IMR-90 (cell line): ENCODE measurements at regions not wholly inside any gene's neighbourhood (a gene's known extent, or its start where the extent isn't known, plus 50 kb on each side); places are given as distances from the start of the nearest gene placed in this dataset.

Experiments
- ATAC-seq: fragments of 200-7000 bp; cut with Tn5 transposase; 2 replicates; pipeline ENCODE4 v1.9.1; 2020; ENCODE audit warnings: low read depth, mild to moderate bottlenecking, moderate library complexity
- BruUV-seq: library from RNA; stranded (reverse); fragments of 400-500 nt; replicated peaks from 2 replicates; lab custom pipeline; 2021; lab: Mats Ljungman, UMichigan
- CTCF ChIA-PET: fragments of 300-600 bp; formaldehyde crosslinking; extraction: SDS; loops from one replicate; lab custom pipeline; 2021; ENCODE audit warnings: antibody characterized with exemption; lab: Yijun Ruan, JAX
- POLR2A ChIA-PET: fragments of 300-600 bp; sonication (Branson Sonifier 250); formaldehyde crosslinking; loops from one replicate; lab custom pipeline; 2022; ENCODE audit warnings: antibody characterized with exemption; ENCODE audit not compliant: unreplicated experiment; lab: Charles Lee
- DNase-seq: peaks from one replicate; pipeline ENCODE4 v3.0.0; 2013
- H2AFZ ChIP-seq: replicated peaks from 2 replicates; pipeline ENCODE3; 2013; ENCODE audit warnings: low read length, mild to moderate bottlenecking; ENCODE audit not compliant: poor library complexity
- H2AK5ac ChIP-seq: 2 replicates; pipeline ENCODE4 v1.6.1; 2013; ENCODE audit warnings: low read depth, low read length, inconsistent platforms
- H2AK9ac ChIP-seq: replicated peaks from 2 replicates; pipeline ENCODE3; 2013; ENCODE audit warnings: mild to moderate bottlenecking, low read depth, low read length, moderate library complexity; ENCODE audit not compliant: poor library complexity
- H2BK120ac ChIP-seq: 2 replicates; pipeline ENCODE4 v1.6.1; 2013; ENCODE audit warnings: low read depth, low read length, inconsistent platforms
- H2BK15ac ChIP-seq: 3 replicates; pipeline ENCODE4 v1.6.1; 2013; ENCODE audit warnings: low read depth, low read length, inconsistent platforms
- H2BK20ac ChIP-seq: 2 replicates; pipeline ENCODE4 v1.6.1; 2013; ENCODE audit warnings: low read depth, mild to moderate bottlenecking, inconsistent platforms, low read length, moderate library complexity
- H2BK5ac ChIP-seq: 2 replicates; pipeline ENCODE4 v1.6.1; 2013; ENCODE audit warnings: mild to moderate bottlenecking, low read depth, low read length, inconsistent platforms; ENCODE audit not compliant: poor library complexity, severe bottlenecking
- H3K14ac ChIP-seq: replicated peaks from 2 replicates; pipeline ENCODE4 v1.6.1; 2013; ENCODE audit warnings: low read depth, low read length, inconsistent platforms
- H3K18ac ChIP-seq: 2 replicates; pipeline ENCODE4 v1.6.1; 2013; ENCODE audit warnings: low read depth, low read length, control low read depth
- H3K23ac ChIP-seq: 2 replicates; pipeline ENCODE4 v1.6.1; 2013; ENCODE audit warnings: low read depth, low read length, inconsistent platforms
- H3K27ac ChIP-seq: 2 replicates; pipeline ENCODE4 v1.5.1; 2013; ENCODE audit warnings: mild to moderate bottlenecking, control low read depth, low read length; ENCODE audit not compliant: insufficient read depth
- H3K27me3 ChIP-seq: 2 replicates; pipeline ENCODE4 v1.6.1; 2013; ENCODE audit warnings: low read length; ENCODE audit not compliant: control insufficient read depth, insufficient read depth
- H3K36me3 ChIP-seq: 2 replicates; pipeline ENCODE4 v1.6.1; 2013; ENCODE audit warnings: low read length, mixed read lengths; ENCODE audit not compliant: control insufficient read depth, insufficient read depth
- H3K4ac ChIP-seq: 2 replicates; pipeline ENCODE4 v1.6.1; 2013; ENCODE audit warnings: low read depth, low read length, inconsistent platforms
- H3K4me1 ChIP-seq: 2 replicates; pipeline ENCODE4 v1.6.1; 2013; ENCODE audit warnings: low read length, mixed read lengths; ENCODE audit not compliant: control insufficient read depth, insufficient read depth
- H3K4me2 ChIP-seq: 2 replicates; pipeline ENCODE4 v1.6.1; 2013; ENCODE audit warnings: low read depth, mild to moderate bottlenecking, control low read depth, low read length, moderate library complexity
- H3K4me3 ChIP-seq: 2 replicates; pipeline ENCODE4 v1.5.1; 2013; ENCODE audit warnings: low read depth, mild to moderate bottlenecking, control low read depth, low read length, moderate library complexity; ENCODE audit not compliant: insufficient read depth
- H3K56ac ChIP-seq: 2 replicates; pipeline ENCODE4 v1.6.1; 2013; ENCODE audit warnings: low read length, inconsistent platforms; ENCODE audit not compliant: insufficient read depth; ENCODE audit errors: extremely low read depth
- H3K79me1 ChIP-seq, 2 experiments: 2 replicates each; pipeline ENCODE4 v1.6.1; 2013; ENCODE audit warnings: low read length in 2 of 2, inconsistent platforms in 1 of 2, low read depth in 1 of 2
- H3K9ac ChIP-seq: 2 replicates; pipeline ENCODE4 v1.6.1; 2013; ENCODE audit warnings: low read depth, low read length, control low read depth
- H3K9me1 ChIP-seq: 2 replicates; pipeline ENCODE4 v1.6.1; 2013; ENCODE audit warnings: low read length, inconsistent platforms; ENCODE audit not compliant: insufficient read depth
- H3K9me3 ChIP-seq: 2 replicates; pipeline ENCODE4 v1.6.1; 2013; ENCODE audit warnings: low read length; ENCODE audit not compliant: control insufficient read depth, insufficient read depth
- H4K20me1 ChIP-seq: 2 replicates; pipeline ENCODE4 v1.6.1; 2013; ENCODE audit warnings: low read length, inconsistent platforms; ENCODE audit not compliant: insufficient read depth
- H4K5ac ChIP-seq: 2 replicates; pipeline ENCODE4 v1.6.1; 2013; ENCODE audit warnings: mild to moderate bottlenecking, low read depth, low read length, control low read depth
- H4K8ac ChIP-seq, 2 experiments: 2 replicates each; pipeline ENCODE4 v1.6.1; 2013; ENCODE audit warnings: low read depth in 2 of 2, low read length in 2 of 2, control low read depth in 1 of 2, inconsistent platforms in 1 of 2
- H4K91ac ChIP-seq: 2 replicates; pipeline ENCODE4 v1.6.1; 2013; ENCODE audit warnings: low read depth, low read length, inconsistent platforms; ENCODE audit not compliant: insufficient read depth
- BHLHE40 ChIP-seq: fragments of 150-350 bp; IDR thresholded peaks from 2 replicates; pipeline ENCODE4 v1.6.1; 2016; ENCODE audit warnings: mild to moderate bottlenecking, low read depth, low read length
- CEBPB ChIP-seq: IDR thresholded peaks from 2 replicates; pipeline ENCODE4 v1.6.1; 2012; ENCODE audit warnings: low read depth, low read length, improper control_type of control experiment
- CTCF ChIP-seq: conservative IDR thresholded peaks from 2 replicates; pipeline ENCODE4 v1.5.1; 2012; ENCODE audit warnings: mild to moderate bottlenecking, low read depth, low read length, improper control_type of control experiment
- MAFK ChIP-seq: IDR thresholded peaks from 2 replicates; pipeline ENCODE4 v1.6.1; 2012; ENCODE audit warnings: low read depth, low read length, improper control_type of control experiment
- MAZ ChIP-seq: IDR thresholded peaks from 2 replicates; pipeline ENCODE4 v1.6.1; 2012; ENCODE audit warnings: low read depth, mild to moderate bottlenecking, low read length, improper control_type of control experiment, moderate library complexity, borderline replicate concordance
- POLR2A ChIP-seq: IDR thresholded peaks from 2 replicates; pipeline ENCODE4 v1.6.1; 2012; ENCODE audit warnings: mild to moderate bottlenecking, low read depth, low read length
- USF2 ChIP-seq: fragments of 150-350 bp; IDR thresholded peaks from 2 replicates; pipeline ENCODE4 v1.6.1; 2017; ENCODE audit warnings: mild to moderate bottlenecking, antibody characterized with exemption, low read length, low read depth
- WGBS, 2 experiments: methylation state at CpG; one replicate each; pipeline versions ENCODE4 v1.1.5 to v1.1.7; 2013; ENCODE audit warnings: missing lambda C conversion rate in 2 of 2; ENCODE audit not compliant: insufficient read length in 1 of 2; ENCODE audit errors: extremely low coverage in 2 of 2; 5-methylcytosine and 5-hydroxymethylcytosine counted together
- dilution Hi-C: fragments of 300-500 bp; cut with HindIII; formaldehyde crosslinking; loops from one replicate; pipeline ENCODE4 v1.14.3; 2018; ENCODE audit warnings: low sequenced_read_pairs; ENCODE audit not compliant: unreplicated experiment
- in situ Hi-C: fragments of 300-500 bp; cut with MboI; formaldehyde crosslinking; loops from 3 replicates; pipeline ENCODE4 v1.14.3; 2019; ENCODE audit warnings: low sequenced_read_pairs, inconsistent platforms, mixed read lengths
- intact Hi-C: fragments of 100-400 bp; cut with micrococcal nuclease; formaldehyde crosslinking; loops from 2 replicates; pipeline ENCODE4 v1.10.0; 2022

GRCh38 chr16:62939687-62940086 lies 903.4 kb upstream of the CDH8 start:
- no peaks in the 10 kb centered on the region for H3K79me1 ChIP-seq
- no peak overlapping the region for H3K18ac ChIP-seq
- H4K20me1 ChIP-seq: no peaks in the 10 kb centered on the region
- no peak overlapping the region for H2BK120ac ChIP-seq
- H3K36me3 ChIP-seq: no peaks in the 10 kb centered on the region
- no peak overlapping the region for H3K23ac ChIP-seq
- H2AK9ac ChIP-seq: no peak overlapping the region
- 29% methylated on average over 1 of the region's 1 CpG; no CpG with 5 or more reads in 1 of the 2 experiments for WGBS, 2 experiments
- no peak overlapping the region for H3K4ac ChIP-seq
- POLR2A ChIA-PET: no interaction called here
- no peak overlapping the region for H3K4me3 ChIP-seq
- CTCF ChIA-PET: no interaction called here
- peaks cover 6% of the 10 kb centered on the region for H3K9me3 ChIP-seq
- H3K14ac ChIP-seq: no peak overlapping the region
- no peak overlapping the region for H4K91ac ChIP-seq
- no peak overlapping the region for H3K56ac ChIP-seq
- intact Hi-C loops: no loop called here
- H2BK5ac ChIP-seq: no peak overlapping the region
- H3K4me1 ChIP-seq: no peaks in the 10 kb centered on the region
- no peak overlapping the region for H2AK5ac ChIP-seq
- no peak overlapping the region for H3K4me2 ChIP-seq
- H2BK15ac ChIP-seq: no peak overlapping the region
- H2AFZ ChIP-seq: no peak overlapping the region
- BruUV-seq: no TSS peak
- no peak overlapping the region for H3K27ac ChIP-seq
- no peaks in the 10 kb centered on the region for H3K9me1 ChIP-seq
- no peak for ATAC-seq
- no peak overlapping the region for H4K8ac ChIP-seq
- DNase-seq: no peak
- dilution Hi-C loops: no loop called here
- in situ Hi-C loops: no loop called here
- no peak overlapping the region for H4K5ac ChIP-seq
- TF ChIP-seq USF2 (no peak), BHLHE40 (no peak), CEBPB (no peak), CTCF (no peak), MAFK (peak; percentile 69), POLR2A (no peak), MAZ (no peak)
- no peak overlapping the region for H3K9ac ChIP-seq
- H2BK20ac ChIP-seq: no peak overlapping the region
- no peaks in the 10 kb centered on the region for H3K27me3 ChIP-seq
